H1 (cell line): ENCODE measurements at regions not wholly inside any gene's neighbourhood (a gene's known extent, or its start where the extent isn't known, plus 50 kb on each side); places are given as distances from the start of the nearest gene placed in this dataset.

Experiments
- EZH2 ChIP-seq: fragments of 200-600 bp; sonication (generic); IDR thresholded peaks from 2 replicates; pipeline ENCODE4 v1.7.1; 2012; ENCODE audit warnings: low read depth, mild to moderate bottlenecking, moderate library complexity, low read length, inconsistent platforms; ENCODE audit not compliant: severe bottlenecking
- HDAC6 ChIP-seq: IDR thresholded peaks from one replicate; pipeline ENCODE4 v1.7.1; 2012; ENCODE audit warnings: low read depth, mild to moderate bottlenecking, inconsistent platforms, low read length, moderate library complexity
- POLR2A ChIP-seq, 2 experiments: IDR thresholded peaks; 1 replicate in 1 of 2; 2 replicates in 1 of 2; pipeline ENCODE4 v1.6.1; 2011; ENCODE audit warnings: low read depth in 2 of 2, low read length in 2 of 2, mild to moderate bottlenecking in 2 of 2; ENCODE audit errors: control extremely low read depth in 1 of 2
- TF ChIP-seq, protein P1 (sequence below), 3 experiments: IDR thresholded peaks; 1 replicate in 2 of 3; 2 replicates in 1 of 3; pipeline versions ENCODE4 v1.5.1 to v1.6.1; 2011; ENCODE audit warnings: low read length in 3 of 3, mild to moderate bottlenecking in 3 of 3, inconsistent platforms in 2 of 3, low read depth in 1 of 3, moderate library complexity in 1 of 3; ENCODE audit not compliant: insufficient read depth in 1 of 3; ENCODE audit errors: control extremely low read depth in 1 of 3

DNA sequence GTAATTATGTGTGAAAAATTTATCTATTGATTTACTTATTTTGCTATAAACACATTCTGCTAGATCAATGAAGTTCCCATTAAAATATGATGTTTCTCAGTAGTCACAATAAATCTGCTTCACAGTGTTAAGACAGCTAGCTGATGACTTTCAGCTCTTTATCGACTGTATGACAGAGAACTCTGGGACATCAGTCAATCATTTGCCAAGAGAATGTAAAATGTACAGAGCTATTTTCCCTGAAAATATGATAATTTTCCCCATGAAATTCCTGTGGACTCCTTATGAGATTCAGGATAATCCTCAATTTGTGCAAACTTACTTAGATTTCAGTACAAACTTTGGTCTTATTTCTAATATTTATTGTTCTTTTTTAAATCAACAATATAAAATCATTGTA lies 430.5 kb downstream of the SLITRK6 start:
- TF ChIP-seq POLR2A (IDR thresholded peaks at IDR 0.05; ENCODE audit: control extremely low read depth in 1 of 2, low read depth in 2 of 2, low read length in 2 of 2): no peak
- TF ChIP-seq HDAC6: no peak
- TF ChIP-seq EZH2: no peak
- TF ChIP-seq, protein P1, sequence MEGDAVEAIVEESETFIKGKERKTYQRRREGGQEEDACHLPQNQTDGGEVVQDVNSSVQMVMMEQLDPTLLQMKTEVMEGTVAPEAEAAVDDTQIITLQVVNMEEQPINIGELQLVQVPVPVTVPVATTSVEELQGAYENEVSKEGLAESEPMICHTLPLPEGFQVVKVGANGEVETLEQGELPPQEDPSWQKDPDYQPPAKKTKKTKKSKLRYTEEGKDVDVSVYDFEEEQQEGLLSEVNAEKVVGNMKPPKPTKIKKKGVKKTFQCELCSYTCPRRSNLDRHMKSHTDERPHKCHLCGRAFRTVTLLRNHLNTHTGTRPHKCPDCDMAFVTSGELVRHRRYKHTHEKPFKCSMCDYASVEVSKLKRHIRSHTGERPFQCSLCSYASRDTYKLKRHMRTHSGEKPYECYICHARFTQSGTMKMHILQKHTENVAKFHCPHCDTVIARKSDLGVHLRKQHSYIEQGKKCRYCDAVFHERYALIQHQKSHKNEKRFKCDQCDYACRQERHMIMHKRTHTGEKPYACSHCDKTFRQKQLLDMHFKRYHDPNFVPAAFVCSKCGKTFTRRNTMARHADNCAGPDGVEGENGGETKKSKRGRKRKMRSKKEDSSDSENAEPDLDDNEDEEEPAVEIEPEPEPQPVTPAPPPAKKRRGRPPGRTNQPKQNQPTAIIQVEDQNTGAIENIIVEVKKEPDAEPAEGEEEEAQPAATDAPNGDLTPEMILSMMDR (IDR thresholded peaks at IDR 0.05; ENCODE audit: control extremely low read depth in 1 of 3, insufficient read depth in 1 of 3, low read depth in 1 of 3, low read length in 3 of 3): no peak
